ENCODE measurements at regions not wholly inside any gene's neighbourhood (a gene's known extent, or its start where the extent isn't known, plus 50 kb on each side); places are given as distances from the start of the nearest gene placed in this dataset.

- Mint-ChIP-seq H3K27me3 (no peaks in the 10 kb centered on the region), H3K36me3 (ENCODE audit: low read depth) (no peaks in the 10 kb centered on the region), H3K9me3 (peaks cover 18% of the 10 kb centered on the region), H3K27ac (no peak overlapping the region), H3K4me1 (no peaks in the 10 kb centered on the region), H3K4me3 (no peak overlapping the region)
- no peak for ATAC-seq (replicated peaks)
These were observed 1045.9 kb upstream of the RAG2 start for GRCh38 chr11:37643968-37644367.

GRCh38 chr11:37642296-37642695, 1044.3 kb upstream of the RAG2 start:
- Mint-ChIP-seq H3K4me3 (no peak overlapping the region), H3K27ac (no peak overlapping the region), H3K27me3 (no peaks in the 10 kb centered on the region), H3K36me3 (ENCODE audit: low read depth) (no peaks in the 10 kb centered on the region), H3K4me1 (no peaks in the 10 kb centered on the region), H3K9me3 (peaks cover 14% of the 10 kb centered on the region)
- ATAC-seq (replicated peaks): no peak

GRCh38 chr11:37632748-37633147, 1034.7 kb upstream of the RAG2 start:
- no peak for ATAC-seq (replicated peaks)
- Mint-ChIP-seq H3K36me3 (ENCODE audit: low read depth) (no peaks in the 10 kb centered on the region), H3K4me3 (no peak overlapping the region), H3K27me3 (no peaks in the 10 kb centered on the region), H3K9me3 (peaks cover 5% of the 10 kb centered on the region), H3K27ac (no peak overlapping the region), H3K4me1 (no peaks in the 10 kb centered on the region)

DNA sequence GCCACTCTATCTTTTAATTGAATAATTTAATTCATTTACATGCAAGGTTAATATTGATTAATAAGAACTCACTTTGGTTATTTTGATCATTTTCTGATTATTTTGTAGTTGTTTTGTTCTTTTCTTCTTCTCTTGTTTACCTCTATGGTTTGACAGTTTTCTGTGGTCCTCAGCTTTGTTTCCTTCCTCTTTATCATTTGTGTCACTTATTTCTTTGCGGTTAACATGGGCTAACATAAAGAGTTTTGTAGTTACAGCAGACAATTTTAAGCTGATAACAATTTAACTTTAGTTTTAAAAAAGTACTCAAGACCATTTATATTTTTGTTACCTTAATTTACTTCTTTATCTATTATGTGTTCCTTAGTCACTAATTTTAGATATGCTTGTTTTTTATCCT, 1032.8 kb upstream of the RAG2 start:
- no peak for ATAC-seq (replicated peaks)
- Mint-ChIP-seq H3K27me3 (no peaks in the 10 kb centered on the region), H3K36me3 (ENCODE audit: low read depth) (no peaks in the 10 kb centered on the region), H3K4me1 (no peaks in the 10 kb centered on the region), H3K4me3 (no peak overlapping the region), H3K27ac (no peak overlapping the region), H3K9me3 (peaks cover 13% of the 10 kb centered on the region)

DNA sequence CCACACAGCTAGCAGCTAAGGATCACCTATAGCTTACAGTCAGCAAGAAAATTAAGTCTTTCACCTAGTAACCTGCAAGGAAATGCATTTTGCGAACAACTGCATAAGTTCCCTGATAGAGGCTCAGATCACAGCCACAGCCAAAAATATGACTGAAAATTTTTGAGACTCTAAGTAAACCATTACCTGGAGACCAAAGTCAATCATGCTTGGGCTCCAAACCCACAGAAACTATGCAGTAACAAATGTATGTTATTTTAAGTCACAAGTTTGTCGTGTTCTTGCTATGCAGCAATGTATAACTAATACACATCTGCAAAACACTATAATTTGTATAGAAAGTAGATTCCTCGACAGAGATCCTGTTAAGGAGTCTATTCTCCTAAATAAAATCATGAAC, 1025.7 kb upstream of the RAG2 start:
- no peak for ATAC-seq (replicated peaks)
- Mint-ChIP-seq H3K4me1 (no peaks in the 10 kb centered on the region), H3K27me3 (no peaks in the 10 kb centered on the region), H3K27ac (no peak overlapping the region), H3K9me3 (peaks cover 32% of the 10 kb centered on the region), H3K4me3 (no peak overlapping the region), H3K36me3 (ENCODE audit: low read depth) (no peaks in the 10 kb centered on the region)

GRCh38 chr11:37621662-37622061, 1023.6 kb upstream of the RAG2 start:
- Mint-ChIP-seq H3K4me3 (no peak overlapping the region), H3K27ac (no peak overlapping the region), H3K9me3 (peaks cover 32% of the 10 kb centered on the region), H3K36me3 (ENCODE audit: low read depth) (no peaks in the 10 kb centered on the region), H3K27me3 (no peaks in the 10 kb centered on the region), H3K4me1 (no peaks in the 10 kb centered on the region)
- no peak for ATAC-seq (replicated peaks)

GRCh38 chr11:37616291-37616690, 1018.3 kb upstream of the RAG2 start:
- Mint-ChIP-seq H3K27ac (no peak overlapping the region), H3K9me3 (peaks cover 18% of the 10 kb centered on the region), H3K36me3 (ENCODE audit: low read depth) (no peaks in the 10 kb centered on the region), H3K4me3 (no peak overlapping the region), H3K27me3 (no peaks in the 10 kb centered on the region), H3K4me1 (no peaks in the 10 kb centered on the region)
- ATAC-seq (replicated peaks): no peak

- peaks cover 9% of the 10 kb centered on the region for H3K9me3 Mint-ChIP-seq
- no peaks in the 10 kb centered on the region for H3K36me3 Mint-ChIP-seq (ENCODE audit: low read depth)
- no peak for ATAC-seq (replicated peaks)
- no peak overlapping the region for H3K4me3 Mint-ChIP-seq
- no peak overlapping the region for H3K27ac Mint-ChIP-seq
- H3K4me1 Mint-ChIP-seq: no peaks in the 10 kb centered on the region
- H3K27me3 Mint-ChIP-seq: no peaks in the 10 kb centered on the region
These were observed 1015.0 kb upstream of the RAG2 start for GRCh38 chr11:37613031-37613430.

- H3K27ac Mint-ChIP-seq: no peak overlapping the region
- peaks cover 8% of the 10 kb centered on the region for H3K9me3 Mint-ChIP-seq
- no peaks in the 10 kb centered on the region for H3K36me3 Mint-ChIP-seq (ENCODE audit: low read depth)
- H3K4me3 Mint-ChIP-seq: no peak overlapping the region
- ATAC-seq (replicated peaks): no peak
- H3K27me3 Mint-ChIP-seq: no peaks in the 10 kb centered on the region
- no peaks in the 10 kb centered on the region for H3K4me1 Mint-ChIP-seq
These were observed 1014.1 kb upstream of the RAG2 start for GRCh38 chr11:37612146-37612545.

GRCh38 chr11:37605229-37605628, 1007.2 kb upstream of the RAG2 start:
- H3K4me1 Mint-ChIP-seq: no peaks in the 10 kb centered on the region
- H3K27me3 Mint-ChIP-seq: no peaks in the 10 kb centered on the region
- no peak overlapping the region for H3K27ac Mint-ChIP-seq
- H3K36me3 Mint-ChIP-seq (ENCODE audit: low read depth): no peaks in the 10 kb centered on the region
- H3K9me3 Mint-ChIP-seq: peaks cover 26% of the 10 kb centered on the region
- H3K4me3 Mint-ChIP-seq: no peak overlapping the region
- no peak for ATAC-seq (replicated peaks)

DNA sequence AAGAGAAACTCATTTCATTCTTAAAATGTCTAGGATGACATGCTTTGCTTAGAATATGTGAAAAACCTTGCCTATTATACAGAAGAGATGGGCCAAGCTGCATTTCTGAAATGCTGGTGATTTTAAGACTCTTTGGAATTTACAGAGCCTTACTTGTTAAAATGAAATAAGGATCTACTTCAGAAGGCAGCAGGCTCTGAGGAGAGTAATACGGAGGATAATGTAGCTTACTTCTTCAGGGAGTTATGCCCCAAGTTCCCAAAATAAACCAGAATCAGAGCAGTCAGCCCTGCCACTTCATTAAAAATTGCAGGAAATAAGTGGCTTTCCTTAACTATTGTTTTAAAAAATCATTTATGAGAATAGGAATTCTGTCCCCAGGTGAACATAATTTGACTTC, 1000.3 kb upstream of the RAG2 start:
- no peak for ATAC-seq (replicated peaks)
- no peaks in the 10 kb centered on the region for H3K36me3 Mint-ChIP-seq (ENCODE audit: low read depth)
- peaks cover 28% of the 10 kb centered on the region for H3K9me3 Mint-ChIP-seq
- no peaks in the 10 kb centered on the region for H3K27me3 Mint-ChIP-seq
- no peak overlapping the region for H3K4me3 Mint-ChIP-seq
- H3K27ac Mint-ChIP-seq: no peak overlapping the region
- no peaks in the 10 kb centered on the region for H3K4me1 Mint-ChIP-seq

- Mint-ChIP-seq H3K27me3 (no peaks in the 10 kb centered on the region), H3K4me1 (no peaks in the 10 kb centered on the region), H3K36me3 (ENCODE audit: low read depth) (no peaks in the 10 kb centered on the region), H3K27ac (no peak overlapping the region), H3K9me3 (peaks cover 25% of the 10 kb centered on the region), H3K4me3 (no peak overlapping the region)
- ATAC-seq (replicated peaks): no peak
These were observed 999.7 kb upstream of the RAG2 start for GRCh38 chr11:37597776-37598175.

DNA sequence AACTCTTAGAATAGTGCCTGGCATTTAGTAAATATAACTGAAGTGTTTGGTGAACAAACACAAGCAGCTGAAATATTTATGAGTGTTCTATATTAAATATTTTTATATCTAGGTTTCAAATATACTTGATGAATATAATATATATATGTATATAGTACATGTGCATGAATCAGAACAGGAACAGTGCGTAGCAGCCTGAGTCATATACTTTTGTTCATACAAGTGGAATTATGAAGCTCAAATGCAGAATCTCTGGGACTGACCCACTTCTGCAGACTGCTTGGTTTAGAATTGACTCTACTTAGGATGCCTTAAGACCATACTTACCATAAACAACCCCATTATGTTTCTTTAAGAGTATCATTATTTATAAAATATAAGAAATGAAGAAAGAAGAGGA, 997.8 kb upstream of the RAG2 start:
- Mint-ChIP-seq H3K27ac (no peak overlapping the region), H3K9me3 (peaks cover 8% of the 10 kb centered on the region), H3K4me1 (no peaks in the 10 kb centered on the region), H3K4me3 (no peak overlapping the region), H3K36me3 (ENCODE audit: low read depth) (no peaks in the 10 kb centered on the region), H3K27me3 (no peaks in the 10 kb centered on the region)
- no peak for ATAC-seq (replicated peaks)

GRCh38 chr11:37574361-37574760, 976.3 kb upstream of the RAG2 start:
- no peak overlapping the region for H3K4me3 Mint-ChIP-seq
- H3K27ac Mint-ChIP-seq: no peak overlapping the region
- H3K4me1 Mint-ChIP-seq: no peaks in the 10 kb centered on the region
- ATAC-seq (replicated peaks): no peak
- H3K9me3 Mint-ChIP-seq: peaks cover 16% of the 10 kb centered on the region
- no peaks in the 10 kb centered on the region for H3K36me3 Mint-ChIP-seq (ENCODE audit: low read depth)
- no peaks in the 10 kb centered on the region for H3K27me3 Mint-ChIP-seq

DNA sequence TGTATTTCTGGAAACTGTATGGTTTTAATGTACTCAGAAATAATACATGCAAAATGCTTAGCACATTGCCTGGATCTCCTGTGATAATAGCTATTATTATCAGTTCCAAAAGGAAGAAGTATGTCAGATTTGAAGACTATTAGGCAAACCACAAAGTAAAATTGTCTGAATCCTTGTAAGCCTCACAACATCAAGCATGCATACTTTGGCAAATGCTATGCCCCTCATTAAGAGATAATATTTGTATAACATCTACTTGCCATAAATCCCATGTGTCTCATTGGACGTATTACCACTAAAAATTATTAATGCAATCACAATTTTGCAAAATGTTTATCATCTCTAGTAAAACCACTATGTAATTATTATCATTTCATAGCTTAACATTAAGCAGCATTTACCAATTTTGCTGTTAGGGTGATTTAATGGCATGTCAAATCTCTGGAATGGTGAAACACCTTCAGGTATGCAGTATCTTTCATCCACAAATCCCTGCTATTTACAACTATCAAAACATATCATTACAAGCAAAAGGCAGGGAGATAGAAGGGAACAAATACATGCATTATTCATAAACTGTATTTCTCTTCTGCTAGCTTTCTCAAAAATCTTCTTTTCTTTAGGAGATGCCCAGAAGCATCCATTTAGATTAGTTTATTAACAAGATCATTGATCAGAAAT, 974.6 kb upstream of the RAG2 start:
- no peaks in the 10 kb centered on the region for H3K27me3 Mint-ChIP-seq
- no peak for ATAC-seq (replicated peaks)
- H3K9me3 Mint-ChIP-seq: peaks cover 15% of the 10 kb centered on the region
- no peak overlapping the region for H3K4me3 Mint-ChIP-seq
- no peak overlapping the region for H3K27ac Mint-ChIP-seq
- H3K4me1 Mint-ChIP-seq: no peaks in the 10 kb centered on the region
- no peaks in the 10 kb centered on the region for H3K36me3 Mint-ChIP-seq (ENCODE audit: low read depth)

- H3K27me3 Mint-ChIP-seq: no peaks in the 10 kb centered on the region
- no peak overlapping the region for H3K4me3 Mint-ChIP-seq
- H3K4me1 Mint-ChIP-seq: no peaks in the 10 kb centered on the region
- no peak overlapping the region for H3K27ac Mint-ChIP-seq
- H3K9me3 Mint-ChIP-seq: peaks cover 15% of the 10 kb centered on the region
- ATAC-seq (replicated peaks): no peak
- H3K36me3 Mint-ChIP-seq (ENCODE audit: low read depth): no peaks in the 10 kb centered on the region
These were observed 973.2 kb upstream of the RAG2 start for GRCh38 chr11:37571246-37571645.

All from activated T-helper 17 cell treated with anti-CD3 and anti-CD28 coated beads, Interleukin-2, amount 50 U/mL, for 72 hours (primary cell).